NCI-H2107 treated with DMSO at 0.1 percent for 48 hours (cell line): ENCODE measurements at regions not wholly inside any gene's neighbourhood (a gene's known extent, or its start where the extent isn't known, plus 50 kb on each side); places are given as distances from the start of the nearest gene placed in this dataset.

Source experiments
- DNase-seq: peaks from one replicate; lab custom pipeline; 2025; ENCODE audit not compliant: unreplicated experiment; lab: John Stamatoyannopoulos, UW

GRCh38 chr10:24008164-24009091 is 200.5 kb upstream of the KIAA1217 start:
- DNase-seq = no peak

GRCh38 chr10:24009115-24009514 is 199.8 kb upstream of the KIAA1217 start:
- no peak for DNase-seq

GRCh38 chr10:24009736-24010135 is 199.2 kb upstream of the KIAA1217 start:
- DNase-seq = no peak

GRCh38 chr10:24010436-24010970 is 198.4 kb upstream of the KIAA1217 start:
- DNase-seq = no peak

GRCh38 chr10:24012249-24012803 is 196.6 kb upstream of the KIAA1217 start:
- DNase-seq = no peak

- no peak for DNase-seq
Measured at GRCh38 chr10:24027107-24027506, 181.8 kb upstream of the KIAA1217 start.

GRCh38 chr10:24034571-24034970 is 174.4 kb upstream of the KIAA1217 start:
- no peak for DNase-seq

GRCh38 chr10:24035761-24036160 is 173.2 kb upstream of the KIAA1217 start:
- DNase-seq = no peak

- no peak for DNase-seq
Measured at GRCh38 chr10:24039315-24039714, 169.6 kb upstream of the KIAA1217 start.

- no peak for DNase-seq
Measured at GRCh38 chr10:24039897-24040296, 169.0 kb upstream of the KIAA1217 start.

GRCh38 chr10:24041034-24041433 is 167.9 kb upstream of the KIAA1217 start:
- no peak for DNase-seq

- DNase-seq = no peak
Measured at GRCh38 chr10:24041834-24042233, 167.1 kb upstream of the KIAA1217 start.

- no peak for DNase-seq
Measured at GRCh38 chr10:24042884-24043283, 166.1 kb upstream of the KIAA1217 start.

GRCh38 chr10:24046060-24046459 is 162.9 kb upstream of the KIAA1217 start:
- DNase-seq = no peak

GRCh38 chr10:24047176-24047575 is 161.8 kb upstream of the KIAA1217 start:
- no peak for DNase-seq

GRCh38 chr10:24054421-24054820 is 154.5 kb upstream of the KIAA1217 start:
- no peak for DNase-seq

GRCh38 chr10:24080207-24080606 is 128.7 kb upstream of the KIAA1217 start:
- no peak for DNase-seq

- no peak for DNase-seq
Measured at GRCh38 chr10:24086296-24087086, 122.4 kb upstream of the KIAA1217 start.

GRCh38 chr10:24091256-24091655 is 117.7 kb upstream of the KIAA1217 start:
- no peak for DNase-seq

- DNase-seq = no peak
Measured at GRCh38 chr10:24096281-24096680, 112.7 kb upstream of the KIAA1217 start.

- no peak for DNase-seq
Measured at GRCh38 chr10:24097751-24098207, 111.2 kb upstream of the KIAA1217 start.
